HCT116 (cell line): ENCODE measurements at regions not wholly inside any gene's neighbourhood (a gene's known extent, or its start where the extent isn't known, plus 50 kb on each side); places are given as distances from the start of the nearest gene placed in this dataset.

ENCODE experiments used
- CBX3 ChIP-seq: IDR thresholded peaks from 2 replicates; pipeline ENCODE4 v1.6.1; 2012; ENCODE audit warnings: low read depth
- EZH2 ChIP-seq: fragments of 200-600 bp; sonication (generic); IDR thresholded peaks from 2 replicates; pipeline ENCODE4 v1.6.1; 2017; ENCODE audit warnings: antibody characterized with exemption, mixed run types
- POLR2A ChIP-seq: IDR thresholded peaks from 2 replicates; pipeline ENCODE4 v1.7.0; 2011; ENCODE audit warnings: borderline replicate concordance; ENCODE audit not compliant: insufficient read depth, insufficient read length; ENCODE audit errors: extremely low read depth
- POLR2AphosphoS5 ChIP-seq: IDR thresholded peaks from 2 replicates; pipeline ENCODE4 v1.6.1; 2011; ENCODE audit warnings: mild to moderate bottlenecking, low read depth, low read length, moderate library complexity
- TCF7L2 ChIP-seq: IDR thresholded peaks from 2 replicates; pipeline ENCODE4 v1.7.0; 2011; ENCODE audit warnings: borderline replicate concordance, inconsistent platforms; ENCODE audit not compliant: insufficient read depth, insufficient read length; ENCODE audit errors: extremely low read depth
- ZNF274 ChIP-seq: fragments of 200-500 bp; sonication (Bioruptor generic); IDR thresholded peaks from 2 replicates; pipeline ENCODE4 v1.6.1; 2014; ENCODE audit warnings: mild to moderate bottlenecking, low read depth, low read length, inconsistent platforms
- TF ChIP-seq, protein P1 (sequence below), 3 experiments: fragments of 200-600 bp in 1 of 3; sonication (generic) in 1 of 3; IDR thresholded peaks in 2 of 3; conservative IDR thresholded peaks in 1 of 3; 2 replicates each; pipeline ENCODE4 v1.5.1; 2012 to 2017; ENCODE audit warnings: low read depth in 2 of 3, low read length in 2 of 3, antibody characterized with exemption in 1 of 3, borderline replicate concordance in 1 of 3, control low read depth in 1 of 3, mild to moderate bottlenecking in 1 of 3, mixed read lengths in 1 of 3, mixed run types in 1 of 3, moderate library complexity in 1 of 3; ENCODE audit not compliant: insufficient read depth in 1 of 3

- TF ChIP-seq, protein P1, sequence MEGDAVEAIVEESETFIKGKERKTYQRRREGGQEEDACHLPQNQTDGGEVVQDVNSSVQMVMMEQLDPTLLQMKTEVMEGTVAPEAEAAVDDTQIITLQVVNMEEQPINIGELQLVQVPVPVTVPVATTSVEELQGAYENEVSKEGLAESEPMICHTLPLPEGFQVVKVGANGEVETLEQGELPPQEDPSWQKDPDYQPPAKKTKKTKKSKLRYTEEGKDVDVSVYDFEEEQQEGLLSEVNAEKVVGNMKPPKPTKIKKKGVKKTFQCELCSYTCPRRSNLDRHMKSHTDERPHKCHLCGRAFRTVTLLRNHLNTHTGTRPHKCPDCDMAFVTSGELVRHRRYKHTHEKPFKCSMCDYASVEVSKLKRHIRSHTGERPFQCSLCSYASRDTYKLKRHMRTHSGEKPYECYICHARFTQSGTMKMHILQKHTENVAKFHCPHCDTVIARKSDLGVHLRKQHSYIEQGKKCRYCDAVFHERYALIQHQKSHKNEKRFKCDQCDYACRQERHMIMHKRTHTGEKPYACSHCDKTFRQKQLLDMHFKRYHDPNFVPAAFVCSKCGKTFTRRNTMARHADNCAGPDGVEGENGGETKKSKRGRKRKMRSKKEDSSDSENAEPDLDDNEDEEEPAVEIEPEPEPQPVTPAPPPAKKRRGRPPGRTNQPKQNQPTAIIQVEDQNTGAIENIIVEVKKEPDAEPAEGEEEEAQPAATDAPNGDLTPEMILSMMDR (IDR thresholded peaks at IDR 0.05 in 2 of 3, conservative IDR thresholded peaks at IDR 0.05 in 1 of 3; ENCODE audit: borderline replicate concordance in 1 of 3, insufficient read depth in 1 of 3, low read depth in 2 of 3, low read length in 2 of 3) = no peak
- TF ChIP-seq POLR2A = no peak
- no peak for TF ChIP-seq POLR2AphosphoS5
- no peak for TF ChIP-seq EZH2
- TF ChIP-seq ZNF274 = no peak
- no peak for TF ChIP-seq TCF7L2
- no peak for TF ChIP-seq CBX3
Observed at GRCh38 chr11:8803973-8804372, 107.0 kb upstream of the AKIP1 start.
